GM18873 (cell line): ENCODE measurements at regions not wholly inside any gene's neighbourhood (a gene's known extent, or its start where the extent isn't known, plus 50 kb on each side); places are given as distances from the start of the nearest gene placed in this dataset.
"Not testable (repeated sequence)": the region's sequence is repeated elsewhere in the genome, so short reads cannot be mapped to it uniquely, and the experiment has no call there.

Experiments used
- ATAC-seq: cut with Tn5 transposase; IDR thresholded peaks from one replicate; pipeline ENCODE4 v1.9.1; 2021; ENCODE audit warnings: mild to moderate bottlenecking, moderate library complexity, moderate number of reproducible peaks; ENCODE audit not compliant: unreplicated experiment, low FRiP score

GRCh38 chr4:33802578-33802977, 2441.7 kb downstream of the ARAP2 start:
- ATAC-seq, result no peak

- ATAC-seq, result no peak
These were observed 2418.6 kb downstream of the ARAP2 start for GRCh38 chr4:33825685-33826084.

GRCh38 chr4:33829356-33829755, 2415.0 kb downstream of the ARAP2 start:
- not testable (repeated sequence) for ATAC-seq

GRCh38 chr4:33831442-33832066, 2412.8 kb downstream of the ARAP2 start:
- ATAC-seq, result no peak

- ATAC-seq, result not testable (repeated sequence)
These were observed 2408.6 kb downstream of the ARAP2 start for GRCh38 chr4:33835764-33836163.

- no peak for ATAC-seq
These were observed 2407.1 kb downstream of the ARAP2 start for GRCh38 chr4:33837043-33837838.

- ATAC-seq, result no peak
These were observed 2403.2 kb downstream of the ARAP2 start for GRCh38 chr4:33841120-33841519.

- no peak for ATAC-seq
These were observed 2393.9 kb downstream of the ARAP2 start for GRCh38 chr4:33850371-33850902.

- not testable (repeated sequence) for ATAC-seq
These were observed 2390.6 kb downstream of the ARAP2 start for GRCh38 chr4:33853670-33854069.

GRCh38 chr4:33864290-33864859, 2379.9 kb downstream of the ARAP2 start:
- no peak for ATAC-seq

GRCh38 chr4:33873791-33874190, 2370.5 kb downstream of the ARAP2 start:
- no peak for ATAC-seq

GRCh38 chr4:33878710-33879109, 2365.6 kb downstream of the ARAP2 start:
- ATAC-seq, result no peak

GRCh38 chr4:33881176-33881575, 2363.1 kb downstream of the ARAP2 start:
- ATAC-seq, result no peak

GRCh38 chr4:33882246-33882990, 2361.9 kb downstream of the ARAP2 start:
- ATAC-seq, result no peak

GRCh38 chr4:33883111-33883510, 2361.2 kb downstream of the ARAP2 start:
- no peak for ATAC-seq

- ATAC-seq, result no peak
These were observed 2358.0 kb downstream of the ARAP2 start for GRCh38 chr4:33886356-33886755.

- ATAC-seq, result no peak
These were observed 2353.5 kb downstream of the ARAP2 start for GRCh38 chr4:33890841-33891240.

GRCh38 chr4:33911959-33912358, 2332.4 kb downstream of the ARAP2 start:
- ATAC-seq, result no peak

- no peak for ATAC-seq
These were observed 2329.9 kb downstream of the ARAP2 start for GRCh38 chr4:33914386-33914785.

GRCh38 chr4:33923469-33923868, 2320.8 kb downstream of the ARAP2 start:
- no peak for ATAC-seq

- no peak for ATAC-seq
These were observed 2320.1 kb downstream of the ARAP2 start for GRCh38 chr4:33924239-33924638.
